H9 (cell line): ENCODE measurements at regions not wholly inside any gene's neighbourhood (a gene's known extent, or its start where the extent isn't known, plus 50 kb on each side); places are given as distances from the start of the nearest gene placed in this dataset.

Experiments used
- DNase-seq: peaks from one replicate; pipeline ENCODE4 v3.0.0-alpha.2; 2017
- H2AFZ ChIP-seq: one replicate; pipeline ENCODE4 v1.6.1; 2013; ENCODE audit warnings: mild to moderate bottlenecking, low read length, control low read depth, moderate library complexity
- H2AK5ac ChIP-seq: 2 replicates; pipeline ENCODE4 v1.6.1; 2013; ENCODE audit warnings: low read length, control low read depth, mixed read lengths; ENCODE audit not compliant: insufficient read length
- H2BK120ac ChIP-seq: one replicate; pipeline ENCODE4 v1.6.1; 2013; ENCODE audit warnings: low read depth, mild to moderate bottlenecking, low read length, control low read depth, inconsistent platforms; ENCODE audit not compliant: poor library complexity, severe bottlenecking
- H2BK12ac ChIP-seq: 2 replicates; pipeline ENCODE4 v1.6.1; 2013; ENCODE audit warnings: low read length, control low read depth, mixed read lengths, low read depth; ENCODE audit not compliant: insufficient read length
- H2BK15ac ChIP-seq: 2 replicates; pipeline ENCODE4 v1.6.1; 2013; ENCODE audit warnings: low read depth, low read length, control low read depth
- H2BK20ac ChIP-seq: one replicate; pipeline ENCODE4 v1.6.1; 2013; ENCODE audit warnings: low read depth, mild to moderate bottlenecking, low read length, control low read depth, inconsistent platforms; ENCODE audit not compliant: poor library complexity, severe bottlenecking
- H2BK5ac ChIP-seq: 2 replicates; pipeline ENCODE4 v1.6.1; 2013; ENCODE audit warnings: low read length, control low read depth, mixed read lengths; ENCODE audit not compliant: insufficient read length
- H3K14ac ChIP-seq: 2 replicates; pipeline ENCODE4 v1.6.1; 2013; ENCODE audit warnings: low read length, control low read depth; ENCODE audit not compliant: insufficient read depth
- H3K18ac ChIP-seq: 2 replicates; pipeline ENCODE4 v1.6.1; 2013; ENCODE audit warnings: low read depth, mild to moderate bottlenecking, mixed read lengths, low read length, control low read depth; ENCODE audit not compliant: insufficient read length
- H3K23ac ChIP-seq: 2 replicates; pipeline ENCODE4 v1.6.1; 2013; ENCODE audit warnings: low read length, control low read depth, mixed read lengths, low read depth; ENCODE audit not compliant: insufficient read length
- H3K23me2 ChIP-seq: 2 replicates; pipeline ENCODE4 v1.6.1; 2013; ENCODE audit warnings: low read depth, mild to moderate bottlenecking, mixed read lengths, low read length, control low read depth; ENCODE audit not compliant: insufficient read length, poor library complexity, severe bottlenecking
- H3K27ac ChIP-seq: 2 replicates; pipeline ENCODE4 v1.5.1; 2013; ENCODE audit warnings: low read length, control low read depth, mixed read lengths, low read depth; ENCODE audit not compliant: insufficient read length
- H3K27me3 ChIP-seq: 2 replicates; pipeline ENCODE4 v1.6.1; 2013; ENCODE audit warnings: low read length, control low read depth, inconsistent platforms; ENCODE audit not compliant: insufficient read depth
- H3K4ac ChIP-seq: 2 replicates; pipeline ENCODE4 v1.6.1; 2013; ENCODE audit warnings: low read depth, mild to moderate bottlenecking, control low read depth, inconsistent platforms, low read length, moderate library complexity
- H3K4me1 ChIP-seq: 2 replicates; pipeline ENCODE4 v1.6.1; 2013; ENCODE audit warnings: low read length, control low read depth, inconsistent platforms; ENCODE audit not compliant: insufficient read depth
- H3K4me2 ChIP-seq: 2 replicates; pipeline ENCODE4 v1.6.1; 2013; ENCODE audit warnings: low read length, control low read depth, mixed read lengths; ENCODE audit not compliant: insufficient read length, insufficient read depth
- H3K56ac ChIP-seq: 2 replicates; pipeline ENCODE4 v1.6.1; 2013; ENCODE audit warnings: low read depth, mild to moderate bottlenecking, mixed read lengths, low read length, control low read depth; ENCODE audit not compliant: insufficient read length
- H3K79me1 ChIP-seq: 2 replicates; pipeline ENCODE4 v1.6.1; 2013; ENCODE audit warnings: low read depth, mild to moderate bottlenecking, moderate library complexity, low read length, control low read depth, inconsistent platforms; ENCODE audit not compliant: insufficient read depth, poor library complexity, severe bottlenecking
- H3K79me2 ChIP-seq: 2 replicates; pipeline ENCODE4 v1.6.1; 2013; ENCODE audit warnings: low read length, control low read depth, inconsistent platforms; ENCODE audit not compliant: insufficient read depth
- H3K9ac ChIP-seq: 2 replicates; pipeline ENCODE4 v1.6.1; 2013; ENCODE audit warnings: low read length, control low read depth, mixed read lengths; ENCODE audit not compliant: insufficient read length; ENCODE audit errors: extremely low read depth
- H3K9me3 ChIP-seq: one replicate; pipeline ENCODE4 v1.6.1; 2013; ENCODE audit warnings: low read depth, low read length, inconsistent platforms; ENCODE audit not compliant: control insufficient read depth
- H3T11ph ChIP-seq: one replicate; pipeline ENCODE4 v1.6.1; 2013; ENCODE audit warnings: mild to moderate bottlenecking, low read length, control low read depth, inconsistent platforms
- H4K20me1 ChIP-seq: one replicate; pipeline ENCODE4 v1.6.1; 2013; ENCODE audit not compliant: control insufficient read depth, insufficient read length, insufficient read depth
- H4K5ac ChIP-seq: 2 replicates; pipeline ENCODE4 v1.6.1; 2013; ENCODE audit warnings: low read depth, mild to moderate bottlenecking, mixed read lengths, low read length, control low read depth; ENCODE audit not compliant: insufficient read length
- H4K8ac ChIP-seq: replicated peaks from 2 replicates; pipeline ENCODE4 v1.6.1; 2013; ENCODE audit warnings: low read length, control low read depth, mixed read lengths, low read depth; ENCODE audit not compliant: insufficient read length
- H4K91ac ChIP-seq: 2 replicates; pipeline ENCODE4 v1.6.1; 2013; ENCODE audit warnings: low read depth, mild to moderate bottlenecking, moderate library complexity, mixed read lengths, low read length, control low read depth; ENCODE audit not compliant: insufficient read length
- H3K27ac Mint-ChIP-seq, 3 experiments: 2 replicates in 2 of 3; 3 replicates in 1 of 3; pipeline ENCODE4 v1.8.0; 2020 to 2021; ENCODE audit warnings: mixed read lengths in 3 of 3, mild to moderate bottlenecking in 1 of 3, moderate library complexity in 1 of 3
- H3K27me3 Mint-ChIP-seq: 2 replicates; pipeline ENCODE4 v1.8.0; 2021; ENCODE audit warnings: low read depth, mild to moderate bottlenecking, moderate library complexity, mixed read lengths
- H3K36me3 Mint-ChIP-seq, 3 experiments: 2 replicates in 2 of 3; 3 replicates in 1 of 3; pipeline ENCODE4 v1.8.0; 2020 to 2021; ENCODE audit warnings: low read depth in 3 of 3, mixed read lengths in 3 of 3; ENCODE audit not compliant: insufficient read depth in 1 of 3
- H3K4me1 Mint-ChIP-seq, 2 experiments: 2 replicates each; pipeline ENCODE4 v1.8.0; 2020; ENCODE audit warnings: mixed read lengths in 2 of 2
- H3K4me3 Mint-ChIP-seq, 2 experiments: 2 replicates in 1 of 2; 3 replicates in 1 of 2; pipeline ENCODE4 v1.8.0; 2020 to 2021; ENCODE audit warnings: mild to moderate bottlenecking in 2 of 2, mixed read lengths in 2 of 2, moderate library complexity in 1 of 2
- H3K9me3 Mint-ChIP-seq, 2 experiments: 2 replicates in 1 of 2; 3 replicates in 1 of 2; pipeline ENCODE4 v1.8.0; 2020; ENCODE audit warnings: mild to moderate bottlenecking in 2 of 2, mixed read lengths in 2 of 2, moderate library complexity in 1 of 2
- CTCF ChIP-seq: fragments of 200-600 bp; sonication (generic); conservative IDR thresholded peaks from 3 replicates; pipeline ENCODE4 v1.8.0; 2021; ENCODE audit warnings: antibody characterized with exemption, mild to moderate bottlenecking
- WGBS: extraction: QIAGEN DNeasy Blood & Tissue Kit; methylation state at CpG from one replicate; pipeline ENCODE4 v1.1.7; 2013; ENCODE audit warnings: missing lambda C conversion rate, low lambda C conversion rate, mixed read lengths; ENCODE audit not compliant: insufficient read length; ENCODE audit errors: extremely low coverage; 5-methylcytosine and 5-hydroxymethylcytosine counted together

GRCh38 chr3:69588170-69588569, 151.1 kb upstream of the MITF start:
- Histone ChIP-seq H2BK15ac (no peak overlapping the region), H3K4me1 (no peaks in the 10 kb centered on the region), H3K9ac (no peak overlapping the region), H2BK120ac (no peak overlapping the region), H3K23me2 (no peaks in the 10 kb centered on the region), H3K23ac (no peak overlapping the region), H4K8ac (no peak overlapping the region), H3K4me2 (no peak overlapping the region), H3K27ac (no peak overlapping the region), H4K5ac (no peak overlapping the region), H3K27me3 (no peaks in the 10 kb centered on the region), H2BK5ac (no peak overlapping the region), H2AK5ac (no peak overlapping the region), H3K14ac (no peak overlapping the region), H3K56ac (no peak overlapping the region), H3K18ac (no peak overlapping the region), H3K9me3 (no peaks in the 10 kb centered on the region), H3K79me1 (no peaks in the 10 kb centered on the region), H4K91ac (no peak overlapping the region), H3T11ph (no peak overlapping the region), H3K79me2 (no peaks in the 10 kb centered on the region), H2BK12ac (no peak overlapping the region), H3K4ac (no peak overlapping the region), H2AFZ (no peak overlapping the region), H4K20me1 (no peaks in the 10 kb centered on the region), H2BK20ac (no peak overlapping the region)
- no peak overlapping the region for H3K27ac Mint-ChIP-seq
- no peak for TF ChIP-seq CTCF
- DNase-seq, result no peak
- H3K4me1 Mint-ChIP-seq, result peaks cover 0 to 4% of the 10 kb centered on the region in 2 experiments; a peak in 1 of 4 replicates
- no peak overlapping the region for H3K4me3 Mint-ChIP-seq
- peaks cover 3 to 7% of the 10 kb centered on the region in 2 experiments; a peak in 3 of 5 replicates for H3K9me3 Mint-ChIP-seq
- peaks cover 1% of the 10 kb centered on the region; the same call in 1 of the 2 replicates for H3K27me3 Mint-ChIP-seq
- H3K36me3 Mint-ChIP-seq, result peaks cover 0 to 7% (median 0%) of the 10 kb centered on the region in 3 experiments; a peak in 3 of 7 replicates
- no CpG with 5 or more reads among the region's 2 CpGs for WGBS
